ENCODE measurements at regions not wholly inside any gene's neighbourhood (a gene's known extent, or its start where the extent isn't known, plus 50 kb on each side); places are given as distances from the start of the nearest gene placed in this dataset.

- no peak for TF ChIP-seq CTCF (conservative IDR thresholded peaks at IDR 0.05 in 1 of 2, IDR thresholded peaks at IDR 0.05 in 1 of 2; ENCODE audit: extremely low read depth in 1 of 2, insufficient read depth in 1 of 2, low read depth in 1 of 2, low read length in 2 of 2)
- no peak for TF ChIP-seq EZH2 (IDR thresholded peaks at IDR 0.05; ENCODE audit: borderline replicate concordance, low read length)
Measured at GRCh38 chr10:130834573-130834972, 476.9 kb downstream of the TCERG1L start.
